ENCODE measurements at regions not wholly inside any gene's neighbourhood (a gene's known extent, or its start where the extent isn't known, plus 50 kb on each side); places are given as distances from the start of the nearest gene placed in this dataset.
"Not testable (repeated sequence)": the region's sequence is repeated elsewhere in the genome, so short reads cannot be mapped to it uniquely, and the experiment has no call there.

GRCh38 chr6:130715058-130715457, 112.1 kb upstream of the SMLR1 start:
- 50 to 92% (median 83%) methylated on average over 1 to 5 of the region's 5 CpGs; no CpG with 5 or more reads in 1 of the 10 experiments for WGBS, 10 experiments
- H3K4me3 ChIP-seq: no peak overlapping the region
- no peak overlapping the region for H3K27ac ChIP-seq
- peak in 2 of 8 experiments; percentile 30 to 32 for ATAC-seq (replicated peaks in 6 of 8)
- in situ Hi-C loops (cut with MboI; ENCODE audit: low pct_unique_long_range_greater_than_20kb in 2 of 9, low sequenced_read_pairs in 9 of 9, unreplicated experiment in 9 of 9): loop anchor here in 1 of 9 experiments (25.0 kb wide), 1 partner anchor 353 kb away; the partner anchor contains the start of gene TMEM200A
- peaks cover 34 to 42% of the 10 kb centered on the region in 2 donors for H3K4me1 ChIP-seq (replicated peaks in 1 of 2)

GRCh38 chr6:130716466-130716865, 110.7 kb upstream of the SMLR1 start:
- Histone ChIP-seq H3K4me1 (replicated peaks in 1 of 2) (peaks cover 34 to 42% of the 10 kb centered on the region in 2 donors), H3K27ac (no peak overlapping the region), H3K4me3 (no peak overlapping the region)
- in situ Hi-C loops (cut with MboI; ENCODE audit: low pct_unique_long_range_greater_than_20kb in 2 of 9, low sequenced_read_pairs in 9 of 9, unreplicated experiment in 9 of 9): loop anchor here in 1 of 9 experiments (25.0 kb wide), 1 partner anchor 354 kb away; the partner anchor contains the start of gene TMEM200A
- whole genome bisulfite sequencing, 10 experiments: 33 to 100% (median 89%) methylated on average over 1 to 3 of the region's 3 CpGs; no CpG with 5 or more reads in 1 of the 10 experiments
- no peak for ATAC-seq (replicated peaks in 6 of 8)

GRCh38 chr6:130717657-130718056, 109.5 kb upstream of the SMLR1 start:
- no peak for ATAC-seq (replicated peaks in 6 of 8)
- H3K4me3 ChIP-seq: no peak overlapping the region
- in situ Hi-C loops (cut with MboI; ENCODE audit: low pct_unique_long_range_greater_than_20kb in 2 of 9, low sequenced_read_pairs in 9 of 9, unreplicated experiment in 9 of 9): loop anchor here in 1 of 9 experiments (25.0 kb wide), 1 partner anchor 355 kb away; the partner anchor contains the start of gene TMEM200A
- H3K4me1 ChIP-seq (replicated peaks in 1 of 2): peaks cover 30 to 36% of the 10 kb centered on the region in 2 donors
- WGBS, 10 experiments: 67 to 100% (median 100%) methylated on average over 1 of the region's 1 CpG; no CpG with 5 or more reads in 2 of the 10 experiments
- H3K27ac ChIP-seq: no peak overlapping the region

- H3K27ac ChIP-seq: no peak overlapping the region
- ATAC-seq (replicated peaks in 6 of 8): no peak
- in situ Hi-C loops (cut with MboI; ENCODE audit: low pct_unique_long_range_greater_than_20kb in 2 of 9, low sequenced_read_pairs in 9 of 9, unreplicated experiment in 9 of 9): loop anchor here in 1 of 9 experiments (25.0 kb wide), 1 partner anchor 358 kb away; the partner anchor contains the start of gene TMEM200A
- H3K4me3 ChIP-seq: no peak overlapping the region
- peaks cover 7 to 11% of the 10 kb centered on the region in 2 donors for H3K4me1 ChIP-seq (replicated peaks in 1 of 2)
Measured at GRCh38 chr6:130720076-130720715, 107.0 kb upstream of the SMLR1 start.

GRCh38 chr6:130724089-130724488, 103.1 kb upstream of the SMLR1 start:
- Histone ChIP-seq H3K4me1 (replicated peaks in 1 of 2) (peaks cover 0 to 2% of the 10 kb centered on the region in 2 donors), H3K27ac (no peak overlapping the region), H3K4me3 (no peak overlapping the region)
- in situ Hi-C loops (cut with MboI; ENCODE audit: low pct_unique_long_range_greater_than_20kb in 2 of 9, low sequenced_read_pairs in 9 of 9, unreplicated experiment in 9 of 9): loop anchor here in 1 of 9 experiments (25.0 kb wide), 1 partner anchor 362 kb away; the partner anchor contains the start of gene TMEM200A
- ATAC-seq (replicated peaks in 6 of 8): no peak

GRCh38 chr6:130725551-130725950, 101.7 kb upstream of the SMLR1 start:
- Histone ChIP-seq H3K4me3 (no peak overlapping the region), H3K27ac (no peak overlapping the region), H3K4me1 (replicated peaks in 1 of 2) (peaks cover 0 to 2% of the 10 kb centered on the region in 2 donors)
- in situ Hi-C loops (cut with MboI; ENCODE audit: low pct_unique_long_range_greater_than_20kb in 2 of 9, low sequenced_read_pairs in 9 of 9, unreplicated experiment in 9 of 9): no loop called here
- no peak for ATAC-seq (replicated peaks in 6 of 8)

GRCh38 chr6:130728064-130728463, 99.1 kb upstream of the SMLR1 start:
- H3K4me3 ChIP-seq; in situ Hi-C loops (cut with MboI; ENCODE audit: low pct_unique_long_range_greater_than_20kb in 2 of 9, low sequenced_read_pairs in 9 of 9, unreplicated experiment in 9 of 9); ATAC-seq (replicated peaks in 6 of 8); H3K27ac ChIP-seq; H3K4me1 ChIP-seq (replicated peaks in 1 of 2): not testable (repeated sequence)
- WGBS, 10 experiments: 80 to 100% (median 88%) methylated on average over 1 to 2 of the region's 2 CpGs

- H3K27ac ChIP-seq: no peak overlapping the region
- in situ Hi-C loops (cut with MboI; ENCODE audit: low pct_unique_long_range_greater_than_20kb in 2 of 9, low sequenced_read_pairs in 9 of 9, unreplicated experiment in 9 of 9): no loop called here
- ATAC-seq (replicated peaks in 6 of 8): no peak
- peaks cover 0 to 2% of the 10 kb centered on the region in 2 donors for H3K4me1 ChIP-seq (replicated peaks in 1 of 2)
- no peak overlapping the region for H3K4me3 ChIP-seq
Measured at GRCh38 chr6:130730600-130730999, 96.6 kb upstream of the SMLR1 start.

GRCh38 chr6:130734161-130734560, 93.0 kb upstream of the SMLR1 start:
- Histone ChIP-seq H3K4me3 (no peak overlapping the region), H3K27ac (no peak overlapping the region), H3K4me1 (replicated peaks in 1 of 2) (no peaks in the 10 kb centered on the region)
- no peak for ATAC-seq (replicated peaks in 6 of 8)
- in situ Hi-C loops (cut with MboI; ENCODE audit: low pct_unique_long_range_greater_than_20kb in 2 of 9, low sequenced_read_pairs in 9 of 9, unreplicated experiment in 9 of 9): no loop called here
- 47 to 100% (median 73%) methylated on average over 1 to 3 of the region's 3 CpGs for WGBS, 10 experiments

- ATAC-seq (replicated peaks in 6 of 8): no peak
- no peak overlapping the region for H3K27ac ChIP-seq
- H3K4me3 ChIP-seq: no peak overlapping the region
- in situ Hi-C loops (cut with MboI; ENCODE audit: low pct_unique_long_range_greater_than_20kb in 2 of 9, low sequenced_read_pairs in 9 of 9, unreplicated experiment in 9 of 9): no loop called here
- peaks cover 2 to 6% of the 10 kb centered on the region in 2 donors for H3K4me1 ChIP-seq (replicated peaks in 1 of 2)
Measured at GRCh38 chr6:130740308-130740707, 86.9 kb upstream of the SMLR1 start.

- WGBS, 10 experiments: 61 to 94% (median 81%) methylated on average over 1 to 7 of the region's 7 CpGs
- ATAC-seq (replicated peaks in 6 of 8): peak in 1 of 8 experiments; percentile 15
- in situ Hi-C loops (cut with MboI; ENCODE audit: low pct_unique_long_range_greater_than_20kb in 2 of 9, low sequenced_read_pairs in 9 of 9, unreplicated experiment in 9 of 9): no loop called here
- Histone ChIP-seq H3K4me3 (no peak overlapping the region), H3K4me1 (replicated peaks in 1 of 2) (peaks cover 2 to 6% of the 10 kb centered on the region in 2 donors), H3K27ac (no peak overlapping the region)
Measured at GRCh38 chr6:130742131-130742681, 85.0 kb upstream of the SMLR1 start.

GRCh38 chr6:130743175-130743574, 84.0 kb upstream of the SMLR1 start:
- in situ Hi-C loops (cut with MboI; ENCODE audit: low pct_unique_long_range_greater_than_20kb in 2 of 9, low sequenced_read_pairs in 9 of 9, unreplicated experiment in 9 of 9): no loop called here
- H3K4me1 ChIP-seq (replicated peaks in 1 of 2): peaks cover 2 to 6% of the 10 kb centered on the region in 2 donors
- no peak overlapping the region for H3K27ac ChIP-seq
- H3K4me3 ChIP-seq: no peak overlapping the region
- peak in 1 of 8 experiments; percentile 6 for ATAC-seq (replicated peaks in 6 of 8)
- 14 to 80% (median 63%) methylated on average over 1 to 2 of the region's 2 CpGs; no CpG with 5 or more reads in 4 of the 10 experiments for WGBS, 10 experiments

GRCh38 chr6:130744576-130745366, 82.4 kb upstream of the SMLR1 start:
- ATAC-seq (replicated peaks in 6 of 8): peak in 1 of 8 experiments; percentile 32
- no peak overlapping the region for H3K4me3 ChIP-seq
- H3K4me1 ChIP-seq (replicated peaks in 1 of 2): peaks cover 2 to 6% of the 10 kb centered on the region in 2 donors
- in situ Hi-C loops (cut with MboI; ENCODE audit: low pct_unique_long_range_greater_than_20kb in 2 of 9, low sequenced_read_pairs in 9 of 9, unreplicated experiment in 9 of 9): no loop called here
- no peak overlapping the region for H3K27ac ChIP-seq
- WGBS, 10 experiments: 32 to 100% (median 60%) methylated on average over 1 to 2 of the region's 2 CpGs; no CpG with 5 or more reads in 1 of the 10 experiments
